ENCODE measurements at regions not wholly inside any gene's neighbourhood (a gene's known extent, or its start where the extent isn't known, plus 50 kb on each side); places are given as distances from the start of the nearest gene placed in this dataset.

GRCh38 chr3:106640353-106640752 lies 736.9 kb upstream of the CCDC54 start:
- Histone ChIP-seq H3K36me3 (no peaks in the 10 kb centered on the region), H3K4me1 (ENCODE audit: control insufficient read depth in 1 of 2, insufficient read depth in 1 of 2, low read depth in 1 of 2, low read length in 1 of 2) (no peaks in the 10 kb centered on the region), H3K27ac (no peak overlapping the region), H3K9me3 (no peaks in the 10 kb centered on the region), H3K4me3 (ENCODE audit: low read depth in 1 of 2, low read length in 1 of 2) (no peak overlapping the region), H3K27me3 (no peaks in the 10 kb centered on the region)
- no peak for TF ChIP-seq CTCF (IDR thresholded peaks at IDR 0.05)

DNA sequence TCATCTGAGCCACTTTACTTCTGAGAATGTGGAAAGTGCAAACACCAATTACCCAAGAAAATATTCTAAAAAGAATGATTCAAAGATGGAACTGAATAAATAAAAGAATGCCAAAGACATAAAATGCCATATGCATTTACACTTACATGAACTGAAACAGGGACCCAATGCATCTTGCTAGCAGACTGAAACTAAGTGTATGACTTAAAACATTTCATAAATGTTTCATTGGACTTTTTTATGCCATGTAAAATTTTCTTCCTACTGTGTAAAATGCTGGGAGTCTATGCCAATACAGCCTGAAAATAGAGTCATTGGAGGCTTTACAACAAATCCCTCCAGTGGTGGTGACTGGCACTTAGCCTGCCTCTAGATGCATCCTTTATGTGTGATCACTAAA lies 735.1 kb upstream of the CCDC54 start:
- Histone ChIP-seq H3K9me3 (no peaks in the 10 kb centered on the region), H3K36me3 (no peaks in the 10 kb centered on the region), H3K4me3 (ENCODE audit: low read depth in 1 of 2, low read length in 1 of 2) (no peak overlapping the region), H3K27ac (no peak overlapping the region), H3K27me3 (no peaks in the 10 kb centered on the region), H3K4me1 (ENCODE audit: control insufficient read depth in 1 of 2, insufficient read depth in 1 of 2, low read depth in 1 of 2, low read length in 1 of 2) (no peaks in the 10 kb centered on the region)
- TF ChIP-seq CTCF (IDR thresholded peaks at IDR 0.05) = no peak

- Histone ChIP-seq H3K4me3 (ENCODE audit: low read depth in 1 of 2, low read length in 1 of 2) (no peak overlapping the region), H3K27ac (no peak overlapping the region), H3K9me3 (no peaks in the 10 kb centered on the region), H3K27me3 (no peaks in the 10 kb centered on the region), H3K4me1 (ENCODE audit: control insufficient read depth in 1 of 2, insufficient read depth in 1 of 2, low read depth in 1 of 2, low read length in 1 of 2) (no peaks in the 10 kb centered on the region), H3K36me3 (no peaks in the 10 kb centered on the region)
- TF ChIP-seq CTCF (IDR thresholded peaks at IDR 0.05) = no peak
Observed at GRCh38 chr3:106643684-106644161, 733.5 kb upstream of the CCDC54 start.

DNA sequence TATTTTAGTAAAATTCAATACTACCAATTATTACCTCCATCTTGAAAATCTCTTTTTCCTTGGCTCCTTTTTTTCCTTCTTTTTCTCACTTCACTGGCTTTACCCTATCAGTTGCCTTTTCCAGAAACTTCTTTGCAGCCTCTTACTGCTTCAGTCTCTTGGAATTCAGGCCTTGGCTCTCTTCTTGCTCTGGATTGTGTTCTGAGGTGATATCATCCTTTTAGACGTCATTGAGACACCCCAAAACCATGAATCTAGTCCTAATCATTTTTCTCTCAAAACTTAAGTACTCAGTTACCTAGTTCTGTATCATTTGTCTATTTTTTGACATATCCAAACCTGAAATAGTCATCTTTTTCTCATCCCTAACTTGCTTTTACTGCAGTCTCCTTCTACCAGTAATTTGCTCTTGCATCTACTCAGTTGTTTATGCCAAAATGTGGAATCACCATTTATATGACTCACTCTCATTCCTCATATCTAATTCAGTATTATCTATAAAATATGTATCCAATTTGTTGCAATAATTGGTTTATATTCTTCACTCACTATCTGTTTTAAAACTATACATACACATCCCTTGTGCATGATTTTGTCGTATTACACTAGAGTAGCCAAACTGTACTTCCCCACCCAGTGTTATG lies 703.2 kb upstream of the CCDC54 start:
- H3K4me3 ChIP-seq (ENCODE audit: low read depth in 1 of 2, low read length in 1 of 2) = no peak overlapping the region
- H3K36me3 ChIP-seq = no peaks in the 10 kb centered on the region
- H3K27ac ChIP-seq = no peak overlapping the region
- TF ChIP-seq CTCF (IDR thresholded peaks at IDR 0.05) = no peak
- H3K4me1 ChIP-seq (ENCODE audit: control insufficient read depth in 1 of 2, insufficient read depth in 1 of 2, low read depth in 1 of 2, low read length in 1 of 2) = no peaks in the 10 kb centered on the region
- no peaks in the 10 kb centered on the region for H3K9me3 ChIP-seq
- H3K27me3 ChIP-seq = no peaks in the 10 kb centered on the region

DNA sequence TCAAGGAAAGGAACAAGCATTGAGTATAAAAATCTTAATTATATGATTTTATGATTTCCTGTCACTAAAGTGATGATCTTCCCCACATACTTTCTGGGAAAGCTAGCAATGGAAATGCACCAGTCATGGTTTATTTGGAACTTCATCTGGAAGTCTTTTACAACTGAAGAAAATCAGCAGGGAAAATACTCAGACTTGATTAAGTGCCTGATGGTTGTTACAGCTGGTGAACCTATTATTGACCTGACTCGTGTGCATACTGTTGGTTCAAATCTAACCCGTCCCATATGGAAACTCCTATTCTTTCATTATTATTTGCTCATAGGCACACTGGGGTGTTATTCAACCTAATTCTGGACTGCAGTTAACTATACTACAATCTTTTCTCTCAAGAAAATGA lies 701.8 kb upstream of the CCDC54 start:
- no peak overlapping the region for H3K4me3 ChIP-seq (ENCODE audit: low read depth in 1 of 2, low read length in 1 of 2)
- no peaks in the 10 kb centered on the region for H3K4me1 ChIP-seq (ENCODE audit: control insufficient read depth in 1 of 2, insufficient read depth in 1 of 2, low read depth in 1 of 2, low read length in 1 of 2)
- H3K27me3 ChIP-seq = no peaks in the 10 kb centered on the region
- no peak for TF ChIP-seq CTCF (IDR thresholded peaks at IDR 0.05)
- H3K27ac ChIP-seq = no peak overlapping the region
- H3K36me3 ChIP-seq = no peaks in the 10 kb centered on the region
- H3K9me3 ChIP-seq = no peaks in the 10 kb centered on the region

All from neutrophil (primary cell).